Ishikawa (cell line): ENCODE measurements at regions not wholly inside any gene's neighbourhood (a gene's known extent, or its start where the extent isn't known, plus 50 kb on each side); places are given as distances from the start of the nearest gene placed in this dataset.

ENCODE experiments used
- CEBPB ChIP-seq: IDR thresholded peaks from 2 replicates; pipeline ENCODE4 v1.6.1; 2012
- CREB1 ChIP-seq: IDR thresholded peaks from 2 replicates; pipeline ENCODE4 v1.6.1; 2012; ENCODE audit warnings: low read depth
- EGR1 ChIP-seq: IDR thresholded peaks from 2 replicates; pipeline ENCODE4 v1.6.1; 2012
- EP300 ChIP-seq: IDR thresholded peaks from 2 replicates; pipeline ENCODE4 v1.6.1; 2012; ENCODE audit warnings: borderline replicate concordance
- FOXM1 ChIP-seq: IDR thresholded peaks from 2 replicates; pipeline ENCODE4 v1.6.1; 2012; ENCODE audit warnings: low read depth, borderline replicate concordance
- NFIC ChIP-seq: IDR thresholded peaks from 2 replicates; pipeline ENCODE4 v1.6.1; 2012
- RAD21 ChIP-seq: IDR thresholded peaks from 2 replicates; pipeline ENCODE4 v1.6.1; 2012; ENCODE audit warnings: low read depth
- REST ChIP-seq: IDR thresholded peaks from 2 replicates; pipeline ENCODE4 v1.6.1; 2012; ENCODE audit warnings: low read depth, mild to moderate bottlenecking
- TAF1 ChIP-seq: IDR thresholded peaks from 2 replicates; pipeline ENCODE4 v1.6.1; 2012; ENCODE audit warnings: low read depth, mild to moderate bottlenecking
- TCF12 ChIP-seq: IDR thresholded peaks from 2 replicates; pipeline ENCODE4 v1.6.1; 2012; ENCODE audit warnings: low read depth
- TEAD4 ChIP-seq: IDR thresholded peaks from 2 replicates; pipeline ENCODE4 v1.6.1; 2012
- YY1 ChIP-seq: IDR thresholded peaks from 2 replicates; pipeline ENCODE4 v1.6.1; 2012; ENCODE audit warnings: low read depth
- ZBTB7A ChIP-seq: IDR thresholded peaks from 2 replicates; pipeline ENCODE4 v1.6.1; 2012; ENCODE audit warnings: low read depth
- TF ChIP-seq, protein P1 (sequence below): IDR thresholded peaks from 2 replicates; pipeline ENCODE4 v1.6.1; 2012
- TF ChIP-seq, protein P2 (sequence below): IDR thresholded peaks from 2 replicates; pipeline ENCODE4 v1.6.1; 2012

GRCh38 chr5:172588380-172588779 lies 52.7 kb upstream of the NEURL1B start:
- TF ChIP-seq ZBTB7A: no peak
- TF ChIP-seq REST: no peak
- TF ChIP-seq RAD21: no peak
- TF ChIP-seq TEAD4: no peak
- TF ChIP-seq, protein P1, sequence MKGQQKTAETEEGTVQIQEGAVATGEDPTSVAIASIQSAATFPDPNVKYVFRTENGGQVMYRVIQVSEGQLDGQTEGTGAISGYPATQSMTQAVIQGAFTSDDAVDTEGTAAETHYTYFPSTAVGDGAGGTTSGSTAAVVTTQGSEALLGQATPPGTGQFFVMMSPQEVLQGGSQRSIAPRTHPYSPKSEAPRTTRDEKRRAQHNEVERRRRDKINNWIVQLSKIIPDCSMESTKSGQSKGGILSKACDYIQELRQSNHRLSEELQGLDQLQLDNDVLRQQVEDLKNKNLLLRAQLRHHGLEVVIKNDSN: no peak
- no peak for TF ChIP-seq CREB1
- TF ChIP-seq, protein P2, sequence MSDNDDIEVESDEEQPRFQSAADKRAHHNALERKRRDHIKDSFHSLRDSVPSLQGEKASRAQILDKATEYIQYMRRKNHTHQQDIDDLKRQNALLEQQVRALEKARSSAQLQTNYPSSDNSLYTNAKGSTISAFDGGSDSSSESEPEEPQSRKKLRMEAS: no peak
- TF ChIP-seq TAF1: no peak
- TF ChIP-seq EGR1: no peak

DNA sequence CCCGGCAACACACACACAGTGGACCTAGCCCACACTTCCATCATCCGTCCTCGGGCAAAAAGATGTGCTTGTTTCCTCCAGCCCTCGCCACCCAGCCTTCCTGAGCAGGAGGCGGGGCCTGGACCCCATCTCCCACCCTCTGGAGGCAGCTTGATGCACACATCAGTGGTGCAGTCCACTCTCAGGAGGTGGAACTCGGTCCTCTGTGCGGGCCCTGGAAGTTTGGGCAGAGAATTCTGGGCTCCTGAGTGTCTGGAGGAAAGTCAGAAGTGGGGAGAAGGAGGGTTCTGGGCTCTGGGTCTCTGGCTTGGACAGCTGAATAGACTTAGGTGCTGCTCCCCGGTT lies 54.0 kb upstream of the NEURL1B start:
- TF ChIP-seq EP300: no peak

GRCh38 chr5:172586125-172587060 lies 54.7 kb upstream of the NEURL1B start:
- no peak for TF ChIP-seq EGR1
- no peak for TF ChIP-seq TEAD4
- no peak for TF ChIP-seq CEBPB
- TF ChIP-seq, protein P2: no peak
- no peak for TF ChIP-seq NFIC
- no peak for TF ChIP-seq ZBTB7A
- no peak for TF ChIP-seq YY1
- no peak for TF ChIP-seq FOXM1
- TF ChIP-seq, protein P1: no peak

DNA sequence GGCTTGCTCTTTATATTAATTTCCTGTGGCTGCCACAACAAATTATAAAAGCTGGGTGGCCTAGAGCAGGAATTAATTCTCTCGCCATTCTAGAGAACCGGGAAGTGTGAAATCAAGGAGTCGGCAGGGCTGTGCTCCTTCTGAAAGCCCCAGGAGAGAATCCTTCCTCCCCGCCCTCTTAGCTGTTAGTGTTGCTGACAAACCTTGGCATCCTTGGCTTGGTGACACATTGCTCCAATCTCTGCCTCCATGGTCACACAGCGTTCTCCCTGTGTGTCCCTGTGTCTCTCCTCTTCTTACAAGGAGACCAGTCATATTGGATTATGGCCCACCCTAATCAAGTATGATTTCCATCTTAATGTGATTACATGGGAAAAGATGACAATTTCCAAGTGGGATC lies 55.9 kb upstream of the NEURL1B start:
- TF ChIP-seq ZBTB7A (no peak), REST (no peak), YY1 (no peak), FOXM1 (no peak), CEBPB (no peak), NFIC (no peak), TCF12 (no peak), TAF1 (no peak), EP300 (no peak)
- TF ChIP-seq, protein P1: no peak

- TF ChIP-seq CEBPB (no peak), CREB1 (no peak)
Observed at GRCh38 chr5:172584638-172585037, 56.4 kb upstream of the NEURL1B start.

DNA sequence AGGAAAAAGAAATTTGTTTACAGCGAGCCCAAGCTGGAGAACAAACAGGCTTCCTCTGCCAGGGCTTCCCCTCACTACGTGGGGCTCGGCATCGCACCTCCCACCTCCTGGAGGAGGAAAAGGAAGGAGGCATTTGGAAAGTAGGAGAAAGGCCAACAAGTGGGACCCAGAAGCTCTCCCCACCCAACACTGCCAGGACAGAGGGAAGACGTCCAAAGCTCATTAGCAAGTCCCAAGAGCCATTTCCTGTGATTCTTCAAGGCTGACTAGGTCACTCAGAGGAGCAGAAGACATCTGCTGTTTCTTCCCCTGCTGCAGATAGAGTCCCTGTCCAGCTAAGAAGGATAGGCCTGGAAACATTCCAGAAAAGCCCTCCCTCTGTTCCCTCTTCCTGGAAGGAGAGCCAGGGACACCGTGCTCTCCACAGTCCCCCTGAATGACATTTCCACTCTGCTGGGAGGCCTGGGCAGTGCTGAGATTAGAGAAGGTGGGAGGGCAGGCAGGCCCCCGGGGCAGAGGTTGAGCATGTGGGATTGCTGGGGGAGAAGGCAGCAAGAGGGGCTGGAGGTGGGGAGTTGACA lies 57.0 kb upstream of the NEURL1B start:
- TF ChIP-seq ZBTB7A: no peak
- no peak for TF ChIP-seq YY1
- TF ChIP-seq TCF12: no peak
- TF ChIP-seq TAF1: no peak
- TF ChIP-seq FOXM1: no peak
- no peak for TF ChIP-seq CEBPB
- TF ChIP-seq EP300: no peak
- no peak for TF ChIP-seq CREB1
- TF ChIP-seq, protein P1: no peak
- no peak for TF ChIP-seq RAD21
- TF ChIP-seq, protein P2: no peak
- no peak for TF ChIP-seq NFIC
- no peak for TF ChIP-seq EGR1
- TF ChIP-seq TEAD4: no peak
- TF ChIP-seq REST: no peak
